Activated CD4-positive, CD25-positive, alpha-beta regulatory T cell (primary cell): ENCODE measurements at regions not wholly inside any gene's neighbourhood (a gene's known extent, or its start where the extent isn't known, plus 50 kb on each side); places are given as distances from the start of the nearest gene placed in this dataset.
"Not testable (repeated sequence)": the region's sequence is repeated elsewhere in the genome, so short reads cannot be mapped to it uniquely, and the experiment has no call there.

ENCODE experiments used
- DNase-seq, 4 experiments: peaks; one replicate each; lab custom pipeline; 2025; lab: John Stamatoyannopoulos, UW

DNA sequence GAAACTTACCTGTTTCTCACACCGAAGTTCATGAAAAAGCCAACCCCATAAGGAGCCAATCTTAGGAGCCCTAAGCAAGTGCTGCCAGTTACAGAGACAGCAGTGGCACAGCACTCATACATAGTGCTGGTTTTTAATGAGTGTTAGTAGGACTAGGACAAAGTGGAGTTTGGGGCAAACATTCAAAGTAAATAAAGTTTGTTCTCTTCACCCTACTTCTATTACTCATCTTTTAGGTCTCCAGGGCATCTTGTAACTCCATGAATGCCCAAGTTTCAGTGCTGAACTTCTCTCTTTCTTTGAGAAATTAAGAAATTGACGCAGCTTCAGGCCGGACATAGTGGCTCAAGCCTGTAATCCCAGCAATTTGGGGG lies 584.7 kb downstream of the EBF1 start:
- DNase-seq: no peak

DNA sequence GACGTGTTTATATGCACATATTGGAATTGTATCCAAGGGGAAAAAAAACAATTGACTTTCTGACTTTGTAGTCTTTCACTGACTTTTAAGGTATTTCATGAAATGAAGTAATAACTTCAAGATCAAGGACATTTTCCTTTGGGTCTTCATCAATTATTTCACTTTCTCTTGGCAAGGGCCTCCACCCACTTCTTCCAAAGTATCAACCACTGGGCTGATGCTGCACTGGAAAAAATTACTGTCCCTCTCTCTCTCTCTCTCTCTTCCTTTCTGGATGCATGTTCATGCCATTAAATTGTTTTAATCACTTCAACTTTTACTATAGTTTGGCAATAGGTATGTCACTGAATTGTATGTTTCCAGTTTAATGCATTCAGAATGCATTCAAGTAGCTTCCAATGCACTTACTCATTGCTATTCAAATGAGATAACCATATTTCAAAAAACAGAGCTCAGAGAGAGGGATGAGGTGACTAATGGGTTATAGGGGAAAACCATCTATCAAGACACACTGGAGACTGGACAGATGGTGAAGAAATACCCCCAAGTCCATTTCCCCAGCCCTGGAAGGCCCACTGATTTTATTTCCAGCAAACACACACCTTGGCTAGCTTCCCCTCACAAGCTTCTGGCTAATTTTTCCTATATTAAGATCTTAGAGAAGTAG lies 585.3 kb downstream of the EBF1 start:
- DNase-seq: no peak

DNA sequence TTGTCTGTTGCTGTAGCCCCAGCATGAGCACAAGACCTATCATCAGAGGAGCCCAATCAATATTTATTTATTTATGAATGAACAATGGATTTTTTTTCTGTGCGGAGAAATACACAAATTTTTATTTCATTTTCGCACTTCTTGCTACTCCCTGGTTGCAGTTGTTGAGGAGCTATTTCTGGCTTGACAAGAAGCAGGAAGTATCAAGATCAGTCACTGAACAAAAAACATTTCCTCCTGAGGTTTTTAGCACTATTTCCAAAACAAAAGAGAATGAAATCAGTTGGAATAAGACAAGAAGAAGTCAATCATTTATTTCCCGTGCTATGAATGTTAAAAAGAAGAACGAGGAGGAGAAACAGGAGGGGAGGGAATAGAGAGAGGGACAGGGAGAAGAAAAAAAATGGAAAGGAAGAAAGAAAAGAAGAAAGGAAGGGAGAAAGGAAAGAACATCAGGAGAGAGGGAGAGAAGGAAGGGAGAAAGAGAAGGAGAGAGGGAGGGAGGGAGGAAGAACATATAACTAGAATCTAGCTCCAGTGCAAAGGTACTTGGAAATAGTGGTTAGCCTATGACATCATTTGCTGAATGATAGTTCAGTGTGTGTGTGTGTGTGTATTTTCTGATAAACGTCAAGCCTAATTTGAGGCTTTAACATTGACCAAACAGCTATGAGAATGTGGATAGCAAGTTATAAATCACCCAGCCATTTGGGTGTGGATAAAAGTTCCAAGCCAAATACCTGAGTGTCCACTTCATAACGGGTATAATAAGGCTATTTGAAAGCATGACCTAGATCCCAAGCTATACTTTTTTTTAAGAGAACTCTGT lies 586.0 kb downstream of the EBF1 start:
- DNase-seq: no peak

DNA sequence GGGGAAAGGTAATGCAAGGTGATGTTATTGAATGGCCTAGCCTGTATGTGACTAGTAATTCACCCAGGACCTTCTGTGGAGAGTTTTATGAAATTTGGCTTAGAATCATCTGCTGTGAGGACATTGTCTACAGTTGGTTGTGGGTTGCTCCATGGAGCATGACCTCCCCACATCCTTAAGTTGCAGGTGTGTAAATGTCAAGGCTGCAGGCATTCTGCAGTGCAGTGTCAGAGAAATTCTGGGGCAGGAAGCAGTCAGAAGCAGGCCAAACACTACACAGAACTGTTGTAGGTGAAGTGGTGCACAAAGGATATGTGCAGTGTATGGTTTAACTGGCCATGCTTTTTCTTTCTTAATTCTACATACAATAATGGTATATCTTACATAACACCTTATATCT lies 588.3 kb downstream of the EBF1 start:
- no peak for DNase-seq

DNA sequence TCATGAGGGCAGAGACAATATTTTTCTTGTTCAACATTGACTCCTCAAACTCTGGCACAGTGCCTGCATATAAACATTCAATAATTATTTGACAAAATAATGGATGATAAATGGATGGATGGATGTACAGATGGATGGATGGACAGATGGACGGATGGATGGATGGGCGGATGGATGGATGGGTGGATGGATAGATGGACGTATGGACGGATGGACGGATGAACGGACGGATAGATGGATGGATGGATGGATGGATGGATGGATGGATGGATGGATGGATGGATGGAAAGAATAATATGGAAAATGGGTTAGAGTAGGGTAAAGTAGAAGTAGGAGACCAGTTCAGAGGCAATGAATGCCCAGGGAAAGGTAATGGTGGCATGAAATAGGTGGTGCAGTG lies 589.2 kb downstream of the EBF1 start:
- DNase-seq: no peak

DNA sequence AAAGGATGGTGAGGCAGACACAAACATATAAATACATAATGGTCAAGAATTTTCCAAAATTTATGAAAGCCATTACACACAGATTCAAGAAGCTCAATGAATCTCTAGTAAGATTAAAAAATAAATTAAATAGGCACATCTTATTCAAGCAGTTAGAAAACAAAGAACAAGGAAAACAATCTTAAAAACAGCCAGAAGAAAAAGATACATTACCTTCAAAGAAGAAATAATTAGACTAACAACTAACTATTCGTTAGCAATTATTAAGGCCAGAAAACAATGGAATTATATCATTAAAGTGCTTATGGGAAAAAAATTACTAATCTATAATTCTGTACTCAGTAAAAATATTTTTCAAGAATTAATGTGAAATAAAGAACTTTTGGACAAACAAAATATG lies 593.1 kb downstream of the EBF1 start:
- no peak for DNase-seq

DNA sequence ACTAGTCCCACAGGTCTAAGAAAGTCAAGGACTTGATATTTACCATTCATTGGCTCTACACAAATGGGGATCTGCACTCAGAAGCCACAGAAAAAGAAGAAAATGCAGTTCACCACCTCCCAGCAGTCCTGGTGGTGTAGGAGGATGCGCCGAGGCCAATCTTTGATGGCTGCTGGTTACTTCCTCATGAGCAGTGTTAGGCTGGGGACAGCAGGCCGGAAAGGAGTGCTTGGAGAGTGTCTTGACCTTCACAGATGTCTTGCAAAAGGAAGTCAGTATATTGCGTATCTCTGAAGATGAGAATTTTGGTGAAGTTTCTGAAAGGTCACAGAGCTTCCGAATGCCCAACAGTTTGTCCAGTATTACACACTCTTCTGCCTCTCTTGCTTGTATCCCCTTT lies 597.0 kb downstream of the EBF1 start:
- no peak for DNase-seq

DNA sequence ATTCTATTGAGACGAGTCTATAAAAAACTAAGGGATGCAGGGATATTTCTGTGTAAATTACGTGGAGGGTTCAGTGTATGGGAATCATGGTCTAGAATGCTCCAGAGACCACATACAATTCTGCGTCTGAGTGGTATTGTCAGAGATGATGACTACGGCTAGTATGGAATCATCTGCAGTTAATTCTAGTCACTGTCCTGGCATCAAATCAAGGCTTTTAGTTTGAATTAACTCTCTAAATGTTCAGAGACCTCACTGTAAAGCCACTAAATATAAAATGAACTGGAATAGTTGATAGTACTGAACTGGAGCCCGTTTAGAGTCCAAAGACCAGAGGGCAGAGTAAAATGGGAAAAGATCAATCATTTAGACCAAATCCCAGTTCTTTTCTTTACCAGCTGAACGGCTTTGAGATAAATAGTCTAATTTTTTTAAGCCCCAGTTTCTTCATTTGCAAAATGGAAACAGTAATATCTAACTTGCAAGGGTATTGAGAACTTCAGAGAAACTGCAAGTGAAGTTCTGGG lies 599.8 kb downstream of the EBF1 start:
- DNase-seq: no peak

DNA sequence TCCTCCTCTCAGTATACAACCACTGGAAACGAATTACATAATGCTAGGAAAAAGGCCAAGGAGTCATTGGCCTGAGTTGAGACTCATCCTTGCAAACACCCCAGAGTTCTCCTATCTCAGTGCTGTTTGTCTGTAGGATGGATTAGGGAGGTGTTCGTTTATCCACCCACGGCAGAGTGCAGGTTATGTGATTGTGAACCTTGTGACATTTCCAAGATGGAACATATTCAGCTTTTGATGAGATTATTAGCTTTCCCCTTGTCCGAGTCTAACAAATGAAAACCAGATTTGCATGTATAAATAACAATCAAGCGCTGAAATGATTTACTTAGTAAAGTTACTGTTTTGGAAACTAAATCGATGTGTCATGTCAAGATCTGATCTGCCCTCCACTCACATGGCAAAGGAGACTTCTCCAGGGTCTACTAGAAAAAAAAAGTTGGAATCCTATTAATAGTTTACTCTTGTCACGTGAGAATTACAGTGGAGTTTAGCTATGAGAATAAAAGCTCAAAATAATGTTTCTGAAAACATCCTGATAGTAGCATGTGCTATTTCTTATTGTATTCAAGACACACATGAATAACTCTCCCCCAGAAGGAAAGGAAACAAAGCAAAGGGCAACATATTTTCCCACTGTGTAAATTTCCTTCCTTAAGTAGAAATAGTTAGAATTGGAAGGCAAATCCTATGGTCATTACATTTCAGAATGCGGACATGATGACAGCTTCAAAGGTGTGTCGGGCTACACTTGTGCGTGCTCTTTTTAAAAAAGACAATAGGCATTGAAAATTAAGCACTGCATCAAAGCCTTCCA lies 600.4 kb downstream of the EBF1 start:
- no peak for DNase-seq

DNA sequence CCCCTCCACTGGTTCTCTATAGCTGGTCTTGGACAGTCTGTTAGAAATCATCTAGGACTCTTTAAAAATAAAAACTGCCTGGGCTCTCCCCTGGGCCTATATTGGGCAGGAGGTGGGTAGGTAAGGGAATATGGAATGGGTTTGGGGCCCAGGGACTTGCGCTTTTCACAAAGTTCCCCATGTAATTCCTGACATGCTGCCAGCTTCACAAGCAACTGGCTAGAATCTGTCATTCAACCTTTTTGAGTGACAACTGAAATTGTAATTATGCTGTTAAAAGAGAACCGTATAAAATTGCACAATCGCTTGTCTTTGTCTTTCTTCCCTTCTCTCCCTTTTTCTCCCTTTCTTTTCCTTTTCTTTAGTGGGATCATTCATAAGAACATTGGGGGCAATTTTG lies 603.1 kb downstream of the EBF1 start:
- no peak for DNase-seq

DNA sequence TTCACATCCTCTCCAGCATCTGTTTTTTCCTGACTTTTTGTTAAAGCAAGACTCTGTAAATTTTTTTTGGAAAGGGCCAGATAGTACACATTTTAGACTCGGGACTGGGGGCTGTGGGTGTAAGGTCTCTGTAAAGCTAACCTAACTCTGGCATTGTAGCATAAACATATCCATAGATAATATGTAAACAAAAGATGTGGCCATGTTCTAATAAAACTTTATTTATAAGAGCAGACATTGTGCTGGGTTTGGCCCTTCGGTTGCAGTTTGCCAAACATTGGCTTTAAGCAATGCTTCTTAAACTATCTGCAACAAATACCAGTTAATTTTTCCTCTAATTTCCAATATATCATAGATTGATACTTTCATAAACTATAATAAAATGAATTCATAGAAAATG lies 605.2 kb downstream of the EBF1 start:
- DNase-seq: no peak

DNA sequence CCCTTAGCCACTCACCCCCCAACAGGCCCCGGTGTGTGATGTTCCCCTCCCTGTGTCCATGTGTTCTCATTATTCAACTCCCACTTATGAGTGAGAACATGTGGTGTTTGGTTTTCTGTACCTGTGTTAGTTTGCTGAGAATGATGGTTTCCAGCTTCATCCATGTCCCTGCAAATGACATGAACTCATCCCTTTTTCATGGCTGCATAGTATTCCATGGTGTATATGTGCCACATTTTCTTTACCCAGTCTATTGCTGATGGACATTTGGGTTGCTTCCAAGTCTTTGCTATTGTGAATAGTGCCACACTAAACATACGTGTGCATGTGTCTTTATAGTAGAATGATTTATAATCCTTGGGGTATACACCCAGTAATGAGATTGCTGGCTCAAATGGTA lies 605.7 kb downstream of the EBF1 start:
- not testable (repeated sequence) for DNase-seq

DNA sequence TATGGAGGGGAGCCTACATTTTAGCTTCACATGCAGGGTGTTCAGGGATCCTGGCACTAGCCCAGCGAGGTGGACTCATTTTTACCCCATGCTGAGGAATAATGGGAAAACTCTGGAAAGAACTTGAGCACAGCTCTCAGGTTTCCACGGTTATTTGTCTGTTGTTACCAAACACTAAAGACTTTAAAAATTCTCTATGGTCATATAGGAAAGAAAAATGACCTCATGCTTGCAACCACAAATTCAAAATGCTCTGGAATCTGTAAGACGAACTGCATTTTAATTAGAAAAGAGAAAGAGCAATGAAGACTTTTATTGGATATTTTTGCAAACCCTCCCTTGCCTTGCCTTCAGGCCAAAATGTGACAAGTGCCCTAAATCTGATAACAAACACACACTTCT lies 606.9 kb downstream of the EBF1 start:
- DNase-seq: no peak

DNA sequence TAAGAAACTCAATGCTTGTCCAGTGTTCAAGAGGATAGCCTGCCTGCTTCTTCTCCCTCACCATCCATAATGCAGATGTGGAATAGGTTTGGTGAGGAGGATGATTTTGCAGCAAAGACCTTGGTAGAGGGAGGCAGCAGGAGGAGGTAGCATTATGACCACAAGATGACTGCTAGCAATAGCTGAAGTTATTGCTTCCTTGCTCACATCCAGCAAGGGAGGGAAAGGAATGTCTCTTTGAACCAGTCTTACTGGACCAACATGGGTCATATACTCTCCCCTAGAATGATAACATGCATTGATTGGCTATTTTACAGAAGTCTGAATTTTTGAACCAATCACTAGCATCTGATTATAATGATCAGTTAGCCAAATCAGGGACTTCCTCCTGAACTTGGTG lies 607.6 kb downstream of the EBF1 start:
- no peak for DNase-seq

DNA sequence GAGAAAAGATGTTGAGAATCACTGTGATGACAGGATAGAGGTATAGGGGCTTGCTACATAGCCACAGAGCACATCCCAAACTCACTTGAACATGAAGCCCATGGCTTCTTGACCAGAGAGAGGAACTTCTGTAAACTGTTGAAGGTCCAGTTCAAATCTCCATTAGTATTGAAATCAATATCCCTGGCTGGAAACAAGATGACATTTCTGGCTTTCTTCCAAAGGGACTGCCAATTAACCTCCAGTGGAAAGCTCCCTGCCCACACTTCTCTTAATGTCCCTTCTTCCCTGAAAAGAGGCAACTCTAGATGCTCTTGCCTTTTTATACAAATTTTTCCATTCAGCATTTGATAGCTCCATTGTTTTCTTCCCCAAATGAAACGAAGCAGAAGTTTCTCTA lies 612.1 kb downstream of the EBF1 start:
- no peak for DNase-seq

DNA sequence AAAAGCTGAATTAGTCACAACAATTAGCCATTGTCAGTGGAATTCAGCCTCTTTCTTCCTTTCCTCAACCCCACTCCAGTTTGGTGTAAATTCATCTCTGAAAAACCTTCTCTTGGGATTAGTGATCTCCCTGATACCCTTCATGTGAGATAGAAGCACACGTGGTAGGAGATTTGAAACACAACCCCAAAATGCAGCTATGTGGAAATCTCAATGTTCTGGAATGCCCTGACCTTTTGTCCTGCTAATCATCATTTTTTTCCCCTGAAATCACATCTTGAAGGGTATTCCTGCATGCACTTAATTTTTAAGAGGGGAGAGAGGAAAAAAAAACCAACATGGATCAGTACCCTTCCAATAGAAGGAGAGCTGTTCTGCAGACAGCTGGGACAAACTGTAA lies 612.6 kb downstream of the EBF1 start:
- no peak for DNase-seq

DNA sequence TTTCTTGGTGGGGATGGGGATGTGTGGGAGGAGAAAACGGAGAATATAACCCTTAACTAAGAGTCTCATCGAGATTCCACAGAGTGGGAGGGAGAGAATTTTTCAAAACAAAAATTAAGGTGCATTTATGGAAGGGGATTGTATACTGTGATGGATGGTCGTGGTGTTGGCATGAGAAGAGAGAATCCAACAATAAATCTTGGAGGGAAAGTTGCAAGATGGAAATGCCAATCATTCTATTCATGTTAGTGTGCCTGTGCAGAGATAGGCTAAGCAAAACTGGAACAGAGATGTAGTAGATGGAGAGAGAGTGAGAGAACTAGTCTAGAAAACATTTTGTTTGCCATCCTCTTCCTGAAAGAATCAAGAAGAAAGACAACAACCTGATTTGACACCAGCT lies 613.1 kb downstream of the EBF1 start:
- DNase-seq: no peak

DNA sequence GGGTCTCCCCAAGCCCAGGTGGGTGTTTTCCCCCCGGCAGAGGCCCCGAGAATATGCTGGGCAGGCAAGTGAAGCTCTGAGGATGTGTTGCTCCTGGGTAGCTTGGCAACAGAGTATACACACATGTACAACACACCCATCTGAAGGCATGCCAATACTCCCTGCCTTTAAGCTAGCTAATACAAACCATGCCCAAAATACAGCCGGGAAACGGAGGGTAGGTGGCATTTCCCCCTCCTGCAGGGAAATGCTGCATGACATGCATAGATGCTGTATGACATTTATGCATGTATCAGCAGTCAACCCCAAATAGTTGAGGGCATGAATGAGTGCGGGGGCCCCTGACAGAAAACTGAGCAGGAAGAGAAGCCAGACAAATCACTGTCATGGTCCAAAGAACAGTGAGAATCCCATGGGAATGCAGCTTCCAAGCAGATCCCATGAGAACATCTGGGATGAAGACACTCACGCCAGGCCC lies 614.1 kb downstream of the EBF1 start:
- DNase-seq: no peak

DNA sequence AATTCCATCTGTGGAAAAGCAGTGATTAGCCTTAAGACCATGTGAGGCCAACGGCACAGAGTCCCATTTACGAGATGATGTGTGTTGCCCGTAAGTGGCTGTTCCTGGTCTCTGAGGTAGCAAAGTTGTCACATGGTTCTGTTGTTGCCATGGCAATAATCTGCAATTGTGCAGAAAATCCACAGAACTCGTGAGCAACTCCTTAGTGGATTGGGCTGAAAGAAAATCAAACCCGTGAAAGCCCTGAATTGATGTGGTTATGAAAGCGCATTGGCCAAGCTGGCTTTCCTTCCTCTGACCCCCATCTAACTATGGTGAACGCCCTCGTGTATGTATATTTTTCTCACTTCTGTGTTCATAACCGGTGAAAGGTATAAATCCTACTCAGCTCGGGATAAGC lies 614.7 kb downstream of the EBF1 start:
- DNase-seq: no peak

DNA sequence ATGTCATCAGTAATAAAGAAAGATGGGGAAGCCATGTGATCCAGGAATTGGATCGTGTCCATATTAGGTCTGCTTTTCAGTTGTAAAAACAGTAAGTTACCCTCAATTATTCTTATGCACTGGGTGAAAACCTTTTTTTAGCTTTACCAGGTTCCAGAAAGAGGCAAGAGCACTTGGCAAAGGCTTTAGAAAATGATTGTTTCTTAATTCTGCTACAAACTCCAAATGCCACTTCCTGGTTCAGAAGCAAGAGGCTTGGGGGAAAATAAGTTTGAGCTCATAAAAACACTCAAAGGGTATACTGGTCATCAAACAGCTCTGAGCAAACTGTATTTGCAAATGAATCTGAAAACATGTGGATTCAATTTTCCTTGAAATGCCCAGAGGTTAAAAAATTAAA lies 615.6 kb downstream of the EBF1 start:
- DNase-seq: no peak

DNA sequence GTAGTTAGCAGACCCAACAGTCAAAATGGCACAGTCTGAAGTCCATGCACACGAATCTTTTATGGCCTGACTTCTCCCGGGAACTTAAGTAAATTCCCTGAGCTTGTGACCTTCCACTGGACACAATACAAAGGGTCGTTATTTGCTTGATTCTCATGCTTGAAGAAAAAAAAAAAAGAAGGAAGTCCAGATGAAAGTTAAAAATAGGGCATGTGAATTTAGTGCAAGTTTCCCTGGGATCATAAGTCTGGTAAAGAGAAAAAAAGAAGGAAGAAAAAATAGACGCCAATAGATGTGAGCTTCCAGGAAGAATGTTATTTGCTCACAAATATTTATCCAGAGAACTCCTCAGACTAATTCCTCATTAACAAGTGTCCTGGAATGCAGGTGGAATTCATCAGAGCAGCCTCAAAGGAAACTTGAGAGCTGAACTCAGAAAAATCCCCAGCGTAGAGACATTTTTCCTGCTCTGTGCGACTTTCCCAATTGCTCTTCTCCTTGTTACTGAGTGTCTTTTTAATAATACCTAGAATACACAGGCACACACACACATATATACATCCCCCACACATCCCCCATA lies 616.3 kb downstream of the EBF1 start:
- no peak for DNase-seq

DNA sequence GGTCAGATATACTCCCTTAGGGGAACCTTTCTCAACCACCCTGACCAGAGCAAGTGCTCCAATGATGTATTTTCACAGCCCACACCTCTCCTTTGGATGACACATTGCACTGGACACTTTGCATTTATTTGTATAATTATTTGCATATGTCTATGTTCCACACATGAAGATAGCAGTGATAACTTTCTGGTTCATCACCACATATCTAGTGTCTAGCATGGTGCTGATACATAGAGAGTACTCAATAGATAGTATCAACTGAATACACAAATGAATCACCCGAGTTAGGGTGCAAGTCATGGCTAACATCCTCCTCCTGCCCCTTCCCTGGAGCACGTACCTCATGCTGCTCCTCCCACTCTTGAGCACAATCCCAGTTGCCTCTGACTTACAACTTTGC lies 617.6 kb downstream of the EBF1 start:
- no peak for DNase-seq
